ENCODE measurements at regions not wholly inside any gene's neighbourhood (a gene's known extent, or its start where the extent isn't known, plus 50 kb on each side); places are given as distances from the start of the nearest gene placed in this dataset.

GRCh38 chr14:80005561-80005960 lies 205.7 kb downstream of the DIO2 start:
- Mint-ChIP-seq H3K36me3 (ENCODE audit: low read depth) (no peaks in the 10 kb centered on the region), H3K4me1 (peaks cover 43% of the 10 kb centered on the region), H3K27me3 (ENCODE audit: low read depth) (no peaks in the 10 kb centered on the region), H3K9me3 (peaks cover 6% of the 10 kb centered on the region), H3K4me3 (peak overlapping the region; percentile 36), H3K27ac (ENCODE audit: unreplicated experiment) (peak overlapping the region; percentile 59)
- DNase-seq (ENCODE audit: low read depth, low spot score) = no peak
- TF ChIP-seq CTCF (conservative IDR thresholded peaks at IDR 0.05) = no peak

GRCh38 chr14:80004871-80005270 lies 206.4 kb downstream of the DIO2 start:
- no peak for TF ChIP-seq CTCF (conservative IDR thresholded peaks at IDR 0.05)
- Mint-ChIP-seq H3K4me1 (peaks cover 43% of the 10 kb centered on the region), H3K36me3 (ENCODE audit: low read depth) (no peaks in the 10 kb centered on the region), H3K9me3 (peaks cover 10% of the 10 kb centered on the region), H3K4me3 (no peak overlapping the region), H3K27me3 (ENCODE audit: low read depth) (no peaks in the 10 kb centered on the region), H3K27ac (ENCODE audit: unreplicated experiment) (no peak overlapping the region)
- no peak for DNase-seq (ENCODE audit: low read depth, low spot score)

- H3K4me1 Mint-ChIP-seq = peaks cover 38% of the 10 kb centered on the region
- no peaks in the 10 kb centered on the region for H3K36me3 Mint-ChIP-seq (ENCODE audit: low read depth)
- H3K27me3 Mint-ChIP-seq (ENCODE audit: low read depth) = no peaks in the 10 kb centered on the region
- H3K4me3 Mint-ChIP-seq = no peak overlapping the region
- H3K27ac Mint-ChIP-seq (ENCODE audit: unreplicated experiment) = no peak overlapping the region
- TF ChIP-seq CTCF (conservative IDR thresholded peaks at IDR 0.05) = no peak
- no peak for DNase-seq (ENCODE audit: low read depth, low spot score)
- H3K9me3 Mint-ChIP-seq = peaks cover 8% of the 10 kb centered on the region
Measured at GRCh38 chr14:80003138-80003537, 208.2 kb downstream of the DIO2 start.

GRCh38 chr14:79997509-79998208 lies 213.6 kb downstream of the DIO2 start:
- H3K9me3 Mint-ChIP-seq = peaks cover 9% of the 10 kb centered on the region
- DNase-seq (ENCODE audit: low read depth, low spot score) = no peak
- H3K27ac Mint-ChIP-seq (ENCODE audit: unreplicated experiment) = no peak overlapping the region
- peaks cover 3% of the 10 kb centered on the region for H3K36me3 Mint-ChIP-seq (ENCODE audit: low read depth)
- TF ChIP-seq CTCF (conservative IDR thresholded peaks at IDR 0.05) = no peak
- H3K4me1 Mint-ChIP-seq = peaks cover 18% of the 10 kb centered on the region
- H3K27me3 Mint-ChIP-seq (ENCODE audit: low read depth) = no peaks in the 10 kb centered on the region
- no peak overlapping the region for H3K4me3 Mint-ChIP-seq

GRCh38 chr14:79992407-79993198 lies 218.7 kb downstream of the DIO2 start:
- H3K9me3 Mint-ChIP-seq = peaks cover 10% of the 10 kb centered on the region
- H3K4me1 Mint-ChIP-seq = peaks cover 34% of the 10 kb centered on the region
- TF ChIP-seq CTCF (conservative IDR thresholded peaks at IDR 0.05) = no peak
- H3K36me3 Mint-ChIP-seq (ENCODE audit: low read depth) = peaks cover 3% of the 10 kb centered on the region
- no peak for DNase-seq (ENCODE audit: low read depth, low spot score)
- H3K4me3 Mint-ChIP-seq = peak overlapping the region; percentile 50
- H3K27me3 Mint-ChIP-seq (ENCODE audit: low read depth) = no peaks in the 10 kb centered on the region
- H3K27ac Mint-ChIP-seq (ENCODE audit: unreplicated experiment) = peak overlapping the region; percentile 99

Data from neural crest cell (in vitro differentiated cells).